H1 (cell line): ENCODE measurements at regions not wholly inside any gene's neighbourhood (a gene's known extent, or its start where the extent isn't known, plus 50 kb on each side); places are given as distances from the start of the nearest gene placed in this dataset.

Source experiments
- CTCF ChIA-PET: fragments of 300-600 bp; sonication (Branson Sonifier 250); formaldehyde crosslinking; loops from one replicate; lab custom pipeline; 2021; ENCODE audit not compliant: partially characterized antibody; lab: Charles Lee
- POLR2A ChIA-PET: fragments of 300-600 bp; sonication (Branson Sonifier 250); formaldehyde crosslinking; loops from one replicate; lab custom pipeline; 2021; ENCODE audit warnings: inconsistent platforms; ENCODE audit not compliant: partially characterized antibody; lab: Charles Lee
- DNase-seq, 2 experiments: peaks; one replicate each; pipeline versions ENCODE4 v3.0.0 to v3.0.0-alpha.2; 2010 to 2022; ENCODE audit warnings: low spot score in 2 of 2, low read depth in 1 of 2, mixed read lengths in 1 of 2
- FAIRE-seq: peaks from 2 replicates; lab custom pipeline; 2011; peaks lifted over from hg19 to GRCh38; lab: Jason Lieb, UNC
- H2AFZ ChIP-seq: 2 replicates; pipeline ENCODE4 v1.8.1; 2012; ENCODE audit warnings: low read length, inconsistent platforms
- H2AK5ac ChIP-seq: 2 replicates; pipeline ENCODE4 v1.6.1; 2013; ENCODE audit warnings: low read depth, low read length
- H2BK120ac ChIP-seq: replicated peaks from 2 replicates; pipeline ENCODE3; 2013; ENCODE audit warnings: low read depth, low read length, inconsistent platforms
- H2BK12ac ChIP-seq: 2 replicates; pipeline ENCODE4 v1.6.1; 2013; ENCODE audit warnings: low read depth, low read length
- H2BK15ac ChIP-seq: 2 replicates; pipeline ENCODE4 v1.6.1; 2013; ENCODE audit warnings: low read length
- H2BK20ac ChIP-seq: 2 replicates; pipeline ENCODE4 v1.6.1; 2013; ENCODE audit warnings: low read length
- H2BK5ac ChIP-seq: 2 replicates; pipeline ENCODE4 v1.6.1; 2013; ENCODE audit warnings: low read depth, low read length
- H3K14ac ChIP-seq: 2 replicates; pipeline ENCODE4 v1.6.1; 2013; ENCODE audit warnings: inconsistent platforms; ENCODE audit not compliant: insufficient read length
- H3K18ac ChIP-seq: 2 replicates; pipeline ENCODE4 v1.6.1; 2013; ENCODE audit warnings: low read length; ENCODE audit errors: extremely low read depth
- H3K23ac ChIP-seq: 2 replicates; pipeline ENCODE4 v1.6.1; 2013; ENCODE audit warnings: inconsistent platforms; ENCODE audit not compliant: insufficient read length
- H3K23me2 ChIP-seq: 2 replicates; pipeline ENCODE4 v1.6.1; 2013; ENCODE audit warnings: low read depth, low read length
- H3K27ac ChIP-seq: 2 replicates; pipeline ENCODE4 v1.6.1; 2011; ENCODE audit warnings: low read depth, low read length, inconsistent platforms
- H3K27me3 ChIP-seq, 4 experiments: replicated peaks in 1 of 4; 1 replicate in 1 of 4; 2 replicates in 3 of 4; pipeline versions ENCODE4 v1.6.1 to v1.8.1; 2011 to 2013; ENCODE audit warnings: low read length in 3 of 4, mild to moderate bottlenecking in 3 of 4, inconsistent platforms in 2 of 4, mixed read lengths in 2 of 4, moderate library complexity in 1 of 4; ENCODE audit not compliant: control insufficient read depth in 3 of 4, insufficient read depth in 3 of 4; ENCODE audit errors: extremely low read depth in 1 of 4
- H3K36me3 ChIP-seq, 4 experiments: 2 replicates each; pipeline versions ENCODE4 v1.6.1 to v1.8.1; 2011 to 2013; ENCODE audit warnings: mild to moderate bottlenecking in 4 of 4, low read length in 3 of 4, moderate library complexity in 2 of 4, control low read depth in 1 of 4, inconsistent platforms in 1 of 4; ENCODE audit not compliant: insufficient read depth in 4 of 4, control insufficient read depth in 2 of 4
- H3K4ac ChIP-seq: replicated peaks from 2 replicates; pipeline ENCODE3; 2013; ENCODE audit warnings: low read length, low read depth, mixed read lengths, inconsistent platforms; ENCODE audit not compliant: insufficient read length
- H3K4me1 ChIP-seq, 4 experiments: replicated peaks in 1 of 4; 1 replicate in 1 of 4; 2 replicates in 3 of 4; pipeline versions ENCODE4 v1.6.1 to v1.8.1; 2011 to 2013; ENCODE audit warnings: low read length in 3 of 4, inconsistent platforms in 2 of 4, mixed read lengths in 1 of 4; ENCODE audit not compliant: insufficient read depth in 4 of 4, control insufficient read depth in 3 of 4
- H3K4me2 ChIP-seq, 2 experiments: 2 replicates each; pipeline versions ENCODE4 v1.6.1 to v1.8.1; 2011 to 2013; ENCODE audit warnings: low read depth in 2 of 2, low read length in 2 of 2, control low read depth in 1 of 2, inconsistent platforms in 1 of 2, mild to moderate bottlenecking in 1 of 2; ENCODE audit not compliant: insufficient read depth in 1 of 2
- H3K4me3 ChIP-seq, 4 experiments: fragments of 200-600, 300-600 bp in 1 of 4; sonication (generic), shearing (Covaris generic), sonication (Bioruptor Twin) in 1 of 4; 2 replicates each; pipeline versions ENCODE4 v1.5.1 to v1.8.1; 2011 to 2016; ENCODE audit warnings: low read length in 4 of 4, low read depth in 3 of 4, control low read depth in 2 of 4, inconsistent platforms in 2 of 4, mild to moderate bottlenecking in 2 of 4, mixed read lengths in 1 of 4, moderate library complexity in 1 of 4; ENCODE audit not compliant: insufficient read depth in 2 of 4; ENCODE audit errors: extremely low read depth in 1 of 4
- H3K56ac ChIP-seq: replicated peaks from 2 replicates; pipeline ENCODE3; 2013; ENCODE audit warnings: low read depth, mild to moderate bottlenecking, mixed read lengths, low read length, inconsistent platforms; ENCODE audit not compliant: insufficient read length
- H3K79me1 ChIP-seq: 2 replicates; pipeline ENCODE4 v1.6.1; 2013; ENCODE audit warnings: low read depth, low read length, control low read depth
- H3K79me2 ChIP-seq, 2 experiments: 2 replicates each; pipeline versions ENCODE4 v1.6.1 to v1.8.1; 2012 to 2013; ENCODE audit warnings: low read length in 2 of 2, mild to moderate bottlenecking in 2 of 2, inconsistent platforms in 1 of 2; ENCODE audit not compliant: insufficient read depth in 2 of 2, control insufficient read depth in 1 of 2
- H3K9ac ChIP-seq, 4 experiments: replicated peaks in 1 of 4; 1 replicate in 1 of 4; 2 replicates in 3 of 4; pipeline versions ENCODE4 v1.6.1 to v1.8.1; 2011 to 2013; ENCODE audit warnings: low read depth in 3 of 4, low read length in 3 of 4, control low read depth in 2 of 4, mild to moderate bottlenecking in 2 of 4, moderate library complexity in 2 of 4, inconsistent platforms in 1 of 4; ENCODE audit errors: extremely low read depth in 1 of 4
- H3K9me3 ChIP-seq, 2 experiments: 2 replicates each; pipeline versions ENCODE4 v1.6.1 to v1.8.1; 2012 to 2013; ENCODE audit warnings: mild to moderate bottlenecking in 2 of 2, moderate library complexity in 2 of 2, control low read depth in 1 of 2, inconsistent platforms in 1 of 2, low read depth in 1 of 2, low read length in 1 of 2, mixed read lengths in 1 of 2; ENCODE audit not compliant: insufficient read depth in 2 of 2
- H4K20me1 ChIP-seq, 2 experiments: replicated peaks in 1 of 2; 2 replicates each; pipeline versions ENCODE3 to v1.8.1; 2011 to 2013; ENCODE audit warnings: inconsistent platforms in 2 of 2, low read length in 2 of 2, mild to moderate bottlenecking in 1 of 2; ENCODE audit not compliant: insufficient read depth in 2 of 2, control insufficient read depth in 1 of 2
- H4K5ac ChIP-seq: 2 replicates; pipeline ENCODE4 v1.6.1; 2013; ENCODE audit warnings: low read length, low read depth, mixed read lengths, inconsistent platforms; ENCODE audit not compliant: insufficient read length
- H4K8ac ChIP-seq: 2 replicates; pipeline ENCODE4 v1.8.0; 2013; ENCODE audit warnings: mild to moderate bottlenecking, moderate library complexity, low read length, inconsistent platforms; ENCODE audit not compliant: insufficient read depth; ENCODE audit errors: extremely low read depth
- H4K91ac ChIP-seq: replicated peaks from 2 replicates; pipeline ENCODE3; 2013; ENCODE audit warnings: low read length, mixed read lengths, inconsistent platforms; ENCODE audit not compliant: insufficient read length
- RAD21 ChIP-seq, 2 experiments: IDR thresholded peaks in 1 of 2; conservative IDR thresholded peaks in 1 of 2; 2 replicates each; pipeline ENCODE4 v1.6.1; 2011; ENCODE audit warnings: low read depth in 2 of 2, low read length in 2 of 2, improper control_type of control experiment in 1 of 2, inconsistent platforms in 1 of 2, mild to moderate bottlenecking in 1 of 2, moderate library complexity in 1 of 2
- TAF1 ChIP-seq: IDR thresholded peaks from 2 replicates; pipeline ENCODE4 v1.6.1; 2011; ENCODE audit warnings: mild to moderate bottlenecking, low read depth, low read length
- TF ChIP-seq, protein P1 (sequence below), 3 experiments: IDR thresholded peaks; 1 replicate in 2 of 3; 2 replicates in 1 of 3; pipeline versions ENCODE4 v1.5.1 to v1.6.1; 2011; ENCODE audit warnings: low read length in 3 of 3, mild to moderate bottlenecking in 3 of 3, inconsistent platforms in 2 of 3, low read depth in 1 of 3, moderate library complexity in 1 of 3; ENCODE audit not compliant: insufficient read depth in 1 of 3; ENCODE audit errors: control extremely low read depth in 1 of 3

DNA sequence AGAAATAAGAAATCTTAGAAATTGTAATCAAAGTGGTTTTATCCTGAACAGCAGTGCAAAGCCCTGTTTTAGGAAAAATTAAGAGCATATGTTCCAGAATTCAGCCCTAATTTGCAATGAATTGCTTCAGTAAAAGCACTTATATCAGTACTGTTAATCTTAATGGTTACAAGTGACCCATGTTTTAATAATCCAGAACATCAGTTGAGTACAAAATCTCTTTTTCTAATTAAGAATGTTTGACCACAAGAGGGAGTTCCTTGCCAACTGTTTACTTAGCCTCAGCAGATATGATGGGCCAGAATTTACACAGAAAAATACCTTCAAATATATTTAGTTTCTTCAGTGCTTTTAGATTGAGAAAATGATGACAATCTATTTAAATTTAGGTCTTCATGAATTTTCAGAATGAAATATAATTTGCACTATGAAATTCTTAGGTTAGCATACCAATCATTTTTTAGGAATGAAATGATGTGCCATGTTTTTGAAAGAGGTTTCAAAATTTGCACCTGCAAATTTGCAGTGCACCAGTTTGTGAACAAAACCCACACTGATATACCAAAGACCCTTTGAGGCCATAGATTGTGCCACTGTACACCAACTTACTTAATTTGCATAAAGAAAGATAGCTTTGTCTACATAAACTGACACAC lies 926.3 kb upstream of the ARRDC3 start:
- no peak for DNase-seq
- Histone ChIP-seq H3K27me3 (no peaks in the 10 kb centered on the region), H3K23me2 (no peaks in the 10 kb centered on the region), H2BK120ac (no peak overlapping the region), H3K4me2 (no peak overlapping the region), H2AFZ (no peak overlapping the region), H2BK5ac (no peak overlapping the region), H4K8ac (no peak overlapping the region), H3K79me1 (no peaks in the 10 kb centered on the region), H3K14ac (no peak overlapping the region), H2AK5ac (no peak overlapping the region), H4K5ac (no peak overlapping the region), H3K18ac (no peak overlapping the region), H3K9ac (no peak overlapping the region), H3K79me2 (no peaks in the 10 kb centered on the region), H2BK20ac (no peak overlapping the region), H3K9me3 (no peaks in the 10 kb centered on the region), H3K56ac (no peak overlapping the region), H3K23ac (no peak overlapping the region), H3K4me3 (no peak overlapping the region), H3K4me1 (no peaks in the 10 kb centered on the region), H3K36me3 (no peaks in the 10 kb centered on the region), H4K91ac (no peak overlapping the region), H4K20me1 (no peaks in the 10 kb centered on the region), H2BK15ac (no peak overlapping the region), H3K4ac (no peak overlapping the region), H2BK12ac (no peak overlapping the region), H3K27ac (no peak overlapping the region)
- FAIRE-seq: peak; percentile 7
- TF ChIP-seq, protein P1, sequence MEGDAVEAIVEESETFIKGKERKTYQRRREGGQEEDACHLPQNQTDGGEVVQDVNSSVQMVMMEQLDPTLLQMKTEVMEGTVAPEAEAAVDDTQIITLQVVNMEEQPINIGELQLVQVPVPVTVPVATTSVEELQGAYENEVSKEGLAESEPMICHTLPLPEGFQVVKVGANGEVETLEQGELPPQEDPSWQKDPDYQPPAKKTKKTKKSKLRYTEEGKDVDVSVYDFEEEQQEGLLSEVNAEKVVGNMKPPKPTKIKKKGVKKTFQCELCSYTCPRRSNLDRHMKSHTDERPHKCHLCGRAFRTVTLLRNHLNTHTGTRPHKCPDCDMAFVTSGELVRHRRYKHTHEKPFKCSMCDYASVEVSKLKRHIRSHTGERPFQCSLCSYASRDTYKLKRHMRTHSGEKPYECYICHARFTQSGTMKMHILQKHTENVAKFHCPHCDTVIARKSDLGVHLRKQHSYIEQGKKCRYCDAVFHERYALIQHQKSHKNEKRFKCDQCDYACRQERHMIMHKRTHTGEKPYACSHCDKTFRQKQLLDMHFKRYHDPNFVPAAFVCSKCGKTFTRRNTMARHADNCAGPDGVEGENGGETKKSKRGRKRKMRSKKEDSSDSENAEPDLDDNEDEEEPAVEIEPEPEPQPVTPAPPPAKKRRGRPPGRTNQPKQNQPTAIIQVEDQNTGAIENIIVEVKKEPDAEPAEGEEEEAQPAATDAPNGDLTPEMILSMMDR (IDR thresholded peaks at IDR 0.05; ENCODE audit: control extremely low read depth in 1 of 3, insufficient read depth in 1 of 3, low read depth in 1 of 3, low read length in 3 of 3): peak in 2 of 3 experiments; percentile 26 to 39; a peak in 2 of 4 replicates
- TF ChIP-seq RAD21 (IDR thresholded peaks at IDR 0.05 in 1 of 2, conservative IDR thresholded peaks at IDR 0.05 in 1 of 2; ENCODE audit: low read depth in 2 of 2, low read length in 2 of 2): peak; percentile 68 to 72
- no peak for TF ChIP-seq TAF1
- ChIA-PET POLR2A (no interaction called here), CTCF (interaction anchor here (0.6 to 1.5 kb wide), 2 partner anchors 15 to 414 kb away, joined by 3 to 4 read pairs; no protein-coding TSS in a partner anchor)
